Activated B cell treated with CpG ODN at 0.5 μM for 24 hours (primary cell): ENCODE measurements at regions not wholly inside any gene's neighbourhood (a gene's known extent, or its start where the extent isn't known, plus 50 kb on each side); places are given as distances from the start of the nearest gene placed in this dataset.

Source experiments
- ATAC-seq: fragments of 200-7000 bp; cut with Tn5 transposase; one replicate; pipeline ENCODE4 v1.10.0; 2021; ENCODE audit warnings: low read depth, mild to moderate bottlenecking, moderate library complexity
- CTCF ChIA-PET: fragments of 350-600 bp; sonication (Branson Sonifier 250); formaldehyde crosslinking; loops from one replicate; lab custom pipeline; 2021; ENCODE audit warnings: antibody characterized with exemption; lab: Charles Lee
- POLR2A ChIA-PET: fragments of 350-600 bp; sonication (Branson Sonifier 250); formaldehyde crosslinking; loops from one replicate; lab custom pipeline; 2021; ENCODE audit warnings: antibody characterized with exemption; lab: Charles Lee
- DNase-seq: peaks from one replicate; pipeline ENCODE4 v3.0.0; 2022
- H3K27ac Mint-ChIP-seq: one replicate; pipeline ENCODE4 v1.8.0; 2020; ENCODE audit warnings: mixed read lengths
- H3K27me3 Mint-ChIP-seq: one replicate; pipeline ENCODE4 v1.8.0; 2021; ENCODE audit warnings: mixed read lengths
- H3K36me3 Mint-ChIP-seq: one replicate; pipeline ENCODE4 v1.8.0; 2021; ENCODE audit warnings: low read depth, mixed read lengths
- H3K4me1 Mint-ChIP-seq: one replicate; pipeline ENCODE4 v1.8.0; 2021; ENCODE audit warnings: mixed read lengths
- H3K4me3 Mint-ChIP-seq: one replicate; pipeline ENCODE4 v1.8.0; 2020; ENCODE audit warnings: mild to moderate bottlenecking, mixed read lengths
- H3K9me3 Mint-ChIP-seq: one replicate; pipeline ENCODE4 v1.8.0; 2020; ENCODE audit warnings: mixed read lengths
- intact Hi-C: fragments of 100-400 bp; cut with micrococcal nuclease; formaldehyde crosslinking; loops from one replicate; pipeline ENCODE4 v1.15.1; 2024
- TF ChIP-seq, protein P1 (sequence below): fragments of 200-600 bp; IDR thresholded peaks from one replicate; pipeline ENCODE4 v1.8.0; 2022; ENCODE audit warnings: antibody characterized with exemption, mild to moderate bottlenecking

DNA sequence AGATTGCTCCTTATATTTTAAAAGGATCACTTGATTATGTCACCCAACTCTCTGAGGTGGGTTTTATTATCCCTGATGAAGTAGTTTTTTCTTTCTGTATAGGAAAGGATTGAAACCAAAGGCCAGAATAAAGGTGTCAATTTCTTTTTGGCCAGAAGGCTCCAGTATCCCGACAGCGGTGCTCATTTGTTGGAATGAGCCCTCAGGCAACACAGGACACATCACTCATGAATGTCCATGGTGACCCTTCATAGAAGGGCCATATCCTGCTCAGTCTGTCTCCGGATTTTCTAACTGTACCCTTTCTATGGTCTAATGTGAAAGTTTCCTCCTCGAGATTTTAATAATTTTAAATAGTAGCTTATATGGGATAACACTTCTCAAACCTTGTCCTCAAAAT is 171.3 kb upstream of the USP24 start:
- H3K9me3 Mint-ChIP-seq: peaks cover 4% of the 10 kb centered on the region
- ChIA-PET CTCF (no interaction called here), POLR2A (no interaction called here)
- TF ChIP-seq, protein P1, sequence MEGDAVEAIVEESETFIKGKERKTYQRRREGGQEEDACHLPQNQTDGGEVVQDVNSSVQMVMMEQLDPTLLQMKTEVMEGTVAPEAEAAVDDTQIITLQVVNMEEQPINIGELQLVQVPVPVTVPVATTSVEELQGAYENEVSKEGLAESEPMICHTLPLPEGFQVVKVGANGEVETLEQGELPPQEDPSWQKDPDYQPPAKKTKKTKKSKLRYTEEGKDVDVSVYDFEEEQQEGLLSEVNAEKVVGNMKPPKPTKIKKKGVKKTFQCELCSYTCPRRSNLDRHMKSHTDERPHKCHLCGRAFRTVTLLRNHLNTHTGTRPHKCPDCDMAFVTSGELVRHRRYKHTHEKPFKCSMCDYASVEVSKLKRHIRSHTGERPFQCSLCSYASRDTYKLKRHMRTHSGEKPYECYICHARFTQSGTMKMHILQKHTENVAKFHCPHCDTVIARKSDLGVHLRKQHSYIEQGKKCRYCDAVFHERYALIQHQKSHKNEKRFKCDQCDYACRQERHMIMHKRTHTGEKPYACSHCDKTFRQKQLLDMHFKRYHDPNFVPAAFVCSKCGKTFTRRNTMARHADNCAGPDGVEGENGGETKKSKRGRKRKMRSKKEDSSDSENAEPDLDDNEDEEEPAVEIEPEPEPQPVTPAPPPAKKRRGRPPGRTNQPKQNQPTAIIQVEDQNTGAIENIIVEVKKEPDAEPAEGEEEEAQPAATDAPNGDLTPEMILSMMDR: no peak
- DNase-seq (no peak), ATAC-seq (no peak)
- H3K4me1 Mint-ChIP-seq: no peaks in the 10 kb centered on the region
- no peak overlapping the region for H3K27ac Mint-ChIP-seq
- H3K4me3 Mint-ChIP-seq: no peak overlapping the region
- intact Hi-C loops: no loop called here
- no peaks in the 10 kb centered on the region for H3K36me3 Mint-ChIP-seq
- peaks cover 11% of the 10 kb centered on the region for H3K27me3 Mint-ChIP-seq

DNA sequence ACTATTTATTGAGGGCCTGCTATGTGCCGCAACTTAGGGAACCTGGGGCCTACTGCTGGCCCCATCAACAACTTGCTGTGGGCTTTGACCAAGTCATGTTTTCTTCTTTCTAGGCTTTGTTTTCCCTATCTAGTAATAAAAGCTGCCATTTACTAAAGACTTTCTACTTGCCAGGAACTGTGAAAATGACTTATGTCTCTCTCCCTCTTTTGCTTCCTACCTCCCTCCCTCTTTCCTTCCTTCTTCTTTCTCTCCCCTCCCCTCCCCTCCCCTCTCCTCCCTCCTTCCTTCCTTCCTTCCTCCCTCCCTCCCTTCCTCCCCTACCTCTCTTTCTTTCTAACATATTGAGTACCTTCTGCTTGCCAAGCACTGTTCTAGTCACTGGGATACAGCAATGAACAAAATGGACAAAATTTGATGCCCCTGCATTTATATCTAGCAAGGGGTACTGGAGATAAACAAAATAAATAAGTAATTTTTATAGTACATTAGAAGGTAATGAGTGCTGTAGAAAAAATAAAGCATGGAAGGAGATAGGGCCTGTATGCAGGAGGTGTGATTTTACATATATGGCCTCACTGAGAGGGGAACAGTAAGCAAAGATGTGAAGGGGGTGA is 170.3 kb upstream of the USP24 start:
- Mint-ChIP-seq H3K27ac (no peak overlapping the region), H3K4me1 (no peaks in the 10 kb centered on the region), H3K4me3 (no peak overlapping the region), H3K36me3 (no peaks in the 10 kb centered on the region), H3K9me3 (peaks cover 4% of the 10 kb centered on the region), H3K27me3 (peaks cover 5% of the 10 kb centered on the region)
- DNase-seq (no peak), ATAC-seq (no peak)
- intact Hi-C loops: no loop called here
- TF ChIP-seq, protein P1: no peak
- ChIA-PET CTCF (interaction anchor here (0.8 kb wide), 1 partner anchor 1199 kb away, joined by 3 read pairs; no protein-coding TSS in a partner anchor), POLR2A (no interaction called here)

DNA sequence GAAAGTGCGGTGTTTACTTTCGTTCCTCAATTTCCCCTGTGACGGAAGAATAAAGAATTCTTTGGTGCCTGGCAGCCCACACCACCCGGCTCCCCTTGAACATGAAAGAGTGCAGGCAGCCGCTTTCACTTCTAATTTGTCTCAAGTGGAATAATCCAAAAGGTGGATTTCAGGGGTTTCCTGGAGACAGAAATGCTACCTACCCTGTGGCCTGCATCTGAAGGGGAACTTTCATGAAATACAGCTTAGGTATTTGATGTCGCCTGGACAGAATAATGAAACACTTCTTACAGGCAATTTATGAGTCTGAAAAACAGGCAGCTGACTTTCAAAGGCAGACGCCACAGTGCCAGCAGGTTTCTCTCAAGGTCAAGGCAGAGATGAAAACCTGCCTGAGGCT is 169.5 kb upstream of the USP24 start:
- H3K36me3 Mint-ChIP-seq: no peaks in the 10 kb centered on the region
- intact Hi-C loops: no loop called here
- POLR2A ChIA-PET: no interaction called here
- TF ChIP-seq, protein P1: no peak
- no peak for ATAC-seq
- H3K27ac Mint-ChIP-seq: no peak overlapping the region
- H3K27me3 Mint-ChIP-seq: peaks cover 3% of the 10 kb centered on the region
- no peaks in the 10 kb centered on the region for H3K4me1 Mint-ChIP-seq
- CTCF ChIA-PET: interaction anchor here (0.8 kb wide), 1 partner anchor 1199 kb away, joined by 3 read pairs; no protein-coding TSS in a partner anchor
- no peak overlapping the region for H3K4me3 Mint-ChIP-seq
- DNase-seq: no peak
- H3K9me3 Mint-ChIP-seq: no peaks in the 10 kb centered on the region

DNA sequence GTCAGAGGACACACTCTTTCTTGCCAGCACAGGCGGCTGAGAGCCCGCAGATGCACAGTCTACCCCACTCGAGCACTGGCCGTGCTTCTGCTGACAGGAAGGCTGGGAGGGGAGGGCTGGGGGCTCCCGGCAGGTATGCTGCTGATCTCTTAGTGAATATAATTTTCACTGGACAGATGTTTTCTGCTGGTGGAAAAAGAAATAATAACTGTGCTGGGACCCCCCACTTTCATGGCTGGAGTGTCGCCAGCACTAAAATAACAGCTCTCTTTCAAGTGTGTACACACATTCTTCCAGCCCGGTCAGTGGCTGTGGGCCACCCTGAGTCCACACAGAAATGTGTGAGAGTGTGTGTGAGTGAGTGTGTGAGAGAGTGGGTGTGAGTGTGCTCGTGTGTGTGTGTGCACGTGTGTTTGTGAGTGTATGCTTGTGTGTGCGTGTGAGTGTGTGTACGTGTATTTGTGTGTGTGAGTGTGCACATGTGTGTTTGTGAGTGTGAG is 167.7 kb upstream of the USP24 start:
- Mint-ChIP-seq H3K27ac (no peak overlapping the region), H3K9me3 (no peaks in the 10 kb centered on the region), H3K4me1 (no peaks in the 10 kb centered on the region), H3K36me3 (no peaks in the 10 kb centered on the region), H3K27me3 (peaks cover 2% of the 10 kb centered on the region), H3K4me3 (no peak overlapping the region)
- ATAC-seq (no peak), DNase-seq (no peak)
- POLR2A ChIA-PET: no interaction called here
- intact Hi-C loops: no loop called here
- CTCF ChIA-PET: no interaction called here
- TF ChIP-seq, protein P1: no peak

DNA sequence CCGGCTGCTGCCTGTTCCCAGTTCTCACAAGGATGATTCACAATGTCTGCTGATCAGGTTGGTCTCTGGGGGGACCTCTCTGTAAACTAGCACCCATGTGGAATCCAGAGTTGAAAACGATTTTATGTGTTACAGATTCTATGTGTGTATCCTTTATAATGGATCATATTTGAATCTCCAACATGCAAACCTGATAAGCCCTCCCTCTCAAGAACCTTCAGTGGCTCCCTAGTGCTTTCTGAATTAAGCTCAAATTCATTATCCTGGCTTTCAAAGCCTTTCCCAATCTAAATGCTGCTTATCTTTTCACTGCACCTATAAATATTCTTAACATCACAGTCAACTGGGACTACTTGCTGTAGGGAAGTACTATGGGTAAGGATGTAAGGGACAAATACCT is 166.8 kb upstream of the USP24 start:
- H3K9me3 Mint-ChIP-seq: no peaks in the 10 kb centered on the region
- H3K27ac Mint-ChIP-seq: no peak overlapping the region
- no peaks in the 10 kb centered on the region for H3K36me3 Mint-ChIP-seq
- ChIA-PET POLR2A (no interaction called here), CTCF (no interaction called here)
- intact Hi-C loops: no loop called here
- H3K27me3 Mint-ChIP-seq: peaks cover 3% of the 10 kb centered on the region
- H3K4me3 Mint-ChIP-seq: no peak overlapping the region
- DNase-seq (no peak), ATAC-seq (no peak)
- H3K4me1 Mint-ChIP-seq: no peaks in the 10 kb centered on the region
- TF ChIP-seq, protein P1: no peak
